Neural cell (in vitro differentiated cells): ENCODE measurements at regions not wholly inside any gene's neighbourhood (a gene's known extent, or its start where the extent isn't known, plus 50 kb on each side); places are given as distances from the start of the nearest gene placed in this dataset.

Experiments
- H2AFZ ChIP-seq: fragments of 200-600, 300-800 bp; sonication (generic), shearing (Covaris generic); 2 replicates; pipeline ENCODE4 v1.6.0; 2014; ENCODE audit warnings: low read depth, mild to moderate bottlenecking, antibody characterized with exemption, low read length, moderate library complexity
- H3F3A ChIP-seq: fragments of 200-600 bp; shearing (Covaris generic); 2 replicates; pipeline ENCODE4 v1.6.1; 2016; ENCODE audit warnings: mild to moderate bottlenecking, moderate library complexity, mixed read lengths, antibody characterized with exemption, low read length; ENCODE audit not compliant: insufficient read depth, poor library complexity, severe bottlenecking
- H3K27ac ChIP-seq: fragments of 200-600, 300-800 bp; sonication (generic), shearing (Covaris generic); 2 replicates; pipeline ENCODE4 v1.5.1; 2014; ENCODE audit warnings: mild to moderate bottlenecking, low read length, moderate library complexity
- H3K27me3 ChIP-seq: fragments of 300-800, 200-600 bp; sonication (generic), shearing (Covaris generic); 2 replicates; pipeline ENCODE4 v1.6.0; 2014; ENCODE audit warnings: mild to moderate bottlenecking, low read depth, low read length, moderate library complexity; ENCODE audit not compliant: insufficient read depth
- H3K36me3 ChIP-seq: fragments of 300-800, 200-600 bp; sonication (generic), shearing (Covaris generic); 2 replicates; pipeline ENCODE4 v1.5.1; 2014; ENCODE audit warnings: mild to moderate bottlenecking, antibody characterized with exemption, low read length, moderate library complexity; ENCODE audit not compliant: insufficient read depth
- H3K4me2 ChIP-seq: fragments of 300-800, 200-600 bp; sonication (generic), shearing (Covaris generic); 2 replicates; pipeline ENCODE4 v1.6.0; 2014; ENCODE audit warnings: mild to moderate bottlenecking, low read length
- H3K4me3 ChIP-seq: fragments of 300-800, 200-600 bp; sonication (generic), shearing (Covaris generic); 2 replicates; pipeline ENCODE4 v1.5.1; 2014; ENCODE audit warnings: mild to moderate bottlenecking, low read length, moderate library complexity
- H3K79me2 ChIP-seq: fragments of 200-600 bp; shearing (Covaris generic); replicated peaks from 2 replicates; pipeline ENCODE4 v1.6.0; 2014; ENCODE audit warnings: mild to moderate bottlenecking, low read length, moderate library complexity; ENCODE audit not compliant: insufficient read depth
- H3K9ac ChIP-seq: fragments of 300-800, 200-600 bp; sonication (generic), shearing (Covaris generic); 2 replicates; pipeline ENCODE4 v1.6.1; 2016; ENCODE audit warnings: mild to moderate bottlenecking, low read length, mixed read lengths
- H3K9me2 ChIP-seq: fragments of 200-600 bp; shearing (Covaris generic); 2 replicates; pipeline ENCODE4 v1.6.1; 2016; ENCODE audit warnings: mild to moderate bottlenecking, low read length, mixed read lengths; ENCODE audit not compliant: insufficient read depth
- H3K9me3 ChIP-seq: fragments of 200-600, 300-800 bp; sonication (generic), shearing (Covaris generic); 2 replicates; pipeline ENCODE4 v1.6.1; 2016; ENCODE audit warnings: mild to moderate bottlenecking, mixed run types, low read length, moderate library complexity, mixed read lengths
- H4K20me1 ChIP-seq: fragments of 200-600 bp; shearing (Covaris generic); 2 replicates; pipeline ENCODE4 v1.6.1; 2016; ENCODE audit warnings: mild to moderate bottlenecking, mixed run types; ENCODE audit not compliant: insufficient read depth
- EP300 ChIP-seq: fragments of 450-650 bp; conservative IDR thresholded peaks from 2 replicates; pipeline ENCODE4 v1.6.1; 2014; ENCODE audit warnings: antibody characterized with exemption, mild to moderate bottlenecking, moderate library complexity; ENCODE audit not compliant: poor library complexity, severe bottlenecking
- EZH2 ChIP-seq: fragments of 200-600, 300-800 bp; shearing (Covaris generic), sonication (generic); IDR thresholded peaks from 2 replicates; pipeline ENCODE4 v1.6.1; 2014; ENCODE audit warnings: antibody characterized with exemption, low read length, borderline replicate concordance, mild to moderate bottlenecking; ENCODE audit not compliant: insufficient read depth, poor library complexity, severe bottlenecking
- MXI1 ChIP-seq: fragments of 450-650 bp; conservative IDR thresholded peaks from 2 replicates; pipeline ENCODE4 v1.6.1; 2014; ENCODE audit warnings: antibody characterized with exemption, mild to moderate bottlenecking; ENCODE audit not compliant: poor library complexity, severe bottlenecking
- POLR2AphosphoS5 ChIP-seq: IDR thresholded peaks from 2 replicates; pipeline ENCODE4 v1.6.1; 2012
- RAD21 ChIP-seq: fragments of 450-650 bp; conservative IDR thresholded peaks from 2 replicates; pipeline ENCODE4 v1.6.1; 2014; ENCODE audit warnings: antibody characterized with exemption, mild to moderate bottlenecking, moderate library complexity
- SMC3 ChIP-seq: fragments of 450-650 bp; conservative IDR thresholded peaks from 2 replicates; pipeline ENCODE4 v1.6.1; 2014; ENCODE audit warnings: antibody characterized with exemption, mild to moderate bottlenecking, moderate library complexity; ENCODE audit not compliant: poor library complexity
- TAF1 ChIP-seq: IDR thresholded peaks from 2 replicates; pipeline ENCODE4 v1.6.1; 2012; ENCODE audit warnings: low read depth
- TF ChIP-seq, protein P1 (sequence below): IDR thresholded peaks from 2 replicates; pipeline ENCODE4 v1.6.1; 2012; ENCODE audit warnings: borderline replicate concordance
- TF ChIP-seq, protein P2 (sequence below): fragments of 450-650 bp; IDR thresholded peaks from 2 replicates; pipeline ENCODE4 v1.5.1; 2014; ENCODE audit warnings: antibody characterized with exemption, mild to moderate bottlenecking, moderate library complexity; ENCODE audit not compliant: poor library complexity, severe bottlenecking

DNA sequence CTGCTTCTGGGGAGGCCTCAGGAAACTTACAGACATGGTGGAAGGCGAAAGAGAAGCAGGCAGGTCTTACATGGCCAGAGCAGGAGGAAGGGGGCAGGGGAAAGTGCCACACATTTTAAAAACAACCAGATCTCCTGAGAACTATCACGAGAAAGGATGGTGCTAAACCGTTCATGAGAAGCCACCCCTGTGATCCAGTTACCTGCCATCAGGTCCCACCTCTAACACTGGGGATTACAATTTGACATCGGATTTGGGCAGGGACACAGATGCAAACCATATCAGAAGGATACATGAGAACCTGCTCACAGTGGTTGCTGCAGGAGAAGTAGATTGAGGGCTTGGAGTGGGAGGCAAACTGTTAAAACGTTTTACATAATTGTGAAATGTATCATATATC, 152.2 kb downstream of the ADAMTS15 start:
- no peak overlapping the region for H3K9ac ChIP-seq
- no peak overlapping the region for H2AFZ ChIP-seq
- H3K27ac ChIP-seq, result no peak overlapping the region

DNA sequence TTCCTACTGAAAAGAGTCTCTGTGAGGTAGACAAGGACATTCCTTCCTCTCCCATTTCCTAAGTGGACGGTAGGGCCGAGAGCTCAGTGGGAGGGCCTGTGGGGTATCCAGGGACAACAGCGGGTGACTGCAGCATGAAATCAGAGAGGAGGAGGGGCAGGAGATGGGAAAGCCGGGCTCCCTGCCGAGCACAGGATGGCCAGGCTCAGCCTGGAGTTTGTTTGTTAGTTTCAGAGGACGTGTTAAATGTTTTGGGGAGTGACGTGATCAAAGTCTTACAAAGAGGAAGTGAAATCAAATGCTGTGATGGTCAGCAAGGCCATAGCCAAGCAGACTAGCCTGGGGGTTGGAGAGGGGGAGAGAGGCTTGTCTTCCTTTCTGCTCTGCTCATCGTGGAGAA, 152.7 kb downstream of the ADAMTS15 start:
- H3K9me2 ChIP-seq, result no peaks in the 10 kb centered on the region
- TF ChIP-seq RAD21 (no peak), SMC3 (no peak), MXI1 (no peak), EP300 (no peak), POLR2AphosphoS5 (no peak), TAF1 (no peak), EZH2 (no peak)
- TF ChIP-seq, protein P1, sequence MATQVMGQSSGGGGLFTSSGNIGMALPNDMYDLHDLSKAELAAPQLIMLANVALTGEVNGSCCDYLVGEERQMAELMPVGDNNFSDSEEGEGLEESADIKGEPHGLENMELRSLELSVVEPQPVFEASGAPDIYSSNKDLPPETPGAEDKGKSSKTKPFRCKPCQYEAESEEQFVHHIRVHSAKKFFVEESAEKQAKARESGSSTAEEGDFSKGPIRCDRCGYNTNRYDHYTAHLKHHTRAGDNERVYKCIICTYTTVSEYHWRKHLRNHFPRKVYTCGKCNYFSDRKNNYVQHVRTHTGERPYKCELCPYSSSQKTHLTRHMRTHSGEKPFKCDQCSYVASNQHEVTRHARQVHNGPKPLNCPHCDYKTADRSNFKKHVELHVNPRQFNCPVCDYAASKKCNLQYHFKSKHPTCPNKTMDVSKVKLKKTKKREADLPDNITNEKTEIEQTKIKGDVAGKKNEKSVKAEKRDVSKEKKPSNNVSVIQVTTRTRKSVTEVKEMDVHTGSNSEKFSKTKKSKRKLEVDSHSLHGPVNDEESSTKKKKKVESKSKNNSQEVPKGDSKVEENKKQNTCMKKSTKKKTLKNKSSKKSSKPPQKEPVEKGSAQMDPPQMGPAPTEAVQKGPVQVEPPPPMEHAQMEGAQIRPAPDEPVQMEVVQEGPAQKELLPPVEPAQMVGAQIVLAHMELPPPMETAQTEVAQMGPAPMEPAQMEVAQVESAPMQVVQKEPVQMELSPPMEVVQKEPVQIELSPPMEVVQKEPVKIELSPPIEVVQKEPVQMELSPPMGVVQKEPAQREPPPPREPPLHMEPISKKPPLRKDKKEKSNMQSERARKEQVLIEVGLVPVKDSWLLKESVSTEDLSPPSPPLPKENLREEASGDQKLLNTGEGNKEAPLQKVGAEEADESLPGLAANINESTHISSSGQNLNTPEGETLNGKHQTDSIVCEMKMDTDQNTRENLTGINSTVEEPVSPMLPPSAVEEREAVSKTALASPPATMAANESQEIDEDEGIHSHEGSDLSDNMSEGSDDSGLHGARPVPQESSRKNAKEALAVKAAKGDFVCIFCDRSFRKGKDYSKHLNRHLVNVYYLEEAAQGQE, result no peak
- TF ChIP-seq, protein P2, sequence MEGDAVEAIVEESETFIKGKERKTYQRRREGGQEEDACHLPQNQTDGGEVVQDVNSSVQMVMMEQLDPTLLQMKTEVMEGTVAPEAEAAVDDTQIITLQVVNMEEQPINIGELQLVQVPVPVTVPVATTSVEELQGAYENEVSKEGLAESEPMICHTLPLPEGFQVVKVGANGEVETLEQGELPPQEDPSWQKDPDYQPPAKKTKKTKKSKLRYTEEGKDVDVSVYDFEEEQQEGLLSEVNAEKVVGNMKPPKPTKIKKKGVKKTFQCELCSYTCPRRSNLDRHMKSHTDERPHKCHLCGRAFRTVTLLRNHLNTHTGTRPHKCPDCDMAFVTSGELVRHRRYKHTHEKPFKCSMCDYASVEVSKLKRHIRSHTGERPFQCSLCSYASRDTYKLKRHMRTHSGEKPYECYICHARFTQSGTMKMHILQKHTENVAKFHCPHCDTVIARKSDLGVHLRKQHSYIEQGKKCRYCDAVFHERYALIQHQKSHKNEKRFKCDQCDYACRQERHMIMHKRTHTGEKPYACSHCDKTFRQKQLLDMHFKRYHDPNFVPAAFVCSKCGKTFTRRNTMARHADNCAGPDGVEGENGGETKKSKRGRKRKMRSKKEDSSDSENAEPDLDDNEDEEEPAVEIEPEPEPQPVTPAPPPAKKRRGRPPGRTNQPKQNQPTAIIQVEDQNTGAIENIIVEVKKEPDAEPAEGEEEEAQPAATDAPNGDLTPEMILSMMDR, result no peak
- no peaks in the 10 kb centered on the region for H3K27me3 ChIP-seq
- no peak overlapping the region for H3K27ac ChIP-seq
- H3K9ac ChIP-seq, result no peak overlapping the region
- H4K20me1 ChIP-seq, result no peaks in the 10 kb centered on the region
- H3K9me3 ChIP-seq, result no peaks in the 10 kb centered on the region
- no peaks in the 10 kb centered on the region for H3F3A ChIP-seq
- no peaks in the 10 kb centered on the region for H3K79me2 ChIP-seq
- no peak overlapping the region for H3K4me2 ChIP-seq
- H3K36me3 ChIP-seq, result no peaks in the 10 kb centered on the region
- no peak overlapping the region for H3K4me3 ChIP-seq
- no peak overlapping the region for H2AFZ ChIP-seq

More for the DNA sequence above, 152.2 kb downstream of the ADAMTS15 start:
- no peak overlapping the region for H3K4me3 ChIP-seq
- no peaks in the 10 kb centered on the region for H3F3A ChIP-seq
- TF ChIP-seq TAF1 (no peak), SMC3 (no peak), EP300 (no peak), POLR2AphosphoS5 (no peak), RAD21 (no peak), MXI1 (no peak), EZH2 (no peak)
- TF ChIP-seq, protein P1, result no peak
- TF ChIP-seq, protein P2, result no peak
- no peaks in the 10 kb centered on the region for H4K20me1 ChIP-seq
- H3K4me2 ChIP-seq, result no peak overlapping the region
- H3K79me2 ChIP-seq, result no peaks in the 10 kb centered on the region
- H3K9me2 ChIP-seq, result no peaks in the 10 kb centered on the region
- no peaks in the 10 kb centered on the region for H3K27me3 ChIP-seq
- H3K9me3 ChIP-seq, result no peaks in the 10 kb centered on the region
- no peaks in the 10 kb centered on the region for H3K36me3 ChIP-seq
